ENCODE measurements at regions not wholly inside any gene's neighbourhood (a gene's known extent, or its start where the extent isn't known, plus 50 kb on each side); places are given as distances from the start of the nearest gene placed in this dataset.

GRCh38 chr6:47106216-47106615, 64.1 kb upstream of the ADGRF1 start:
- intact Hi-C loops (cut with micrococcal nuclease) (no loop called here), dilution Hi-C loops (cut with MboI; ENCODE audit: extremely low pct_ligation_motif_present, low sequenced_read_pairs) (no loop called here)
- no TSS peak for BruUV-seq (replicated peaks)
- Histone ChIP-seq H3K27ac (ENCODE audit: insufficient read depth, low read depth, low read length) (no peak overlapping the region), H3K9me1 (replicated peaks; ENCODE audit: control insufficient read depth, extremely low read depth, insufficient read depth, low read length) (no peaks in the 10 kb centered on the region), H2AFZ (ENCODE audit: low read depth, low read length) (no peak overlapping the region), H3K27me3 (ENCODE audit: control insufficient read depth in 2 of 2, insufficient read depth in 2 of 2, low read length in 2 of 2) (peaks cover 0 to 9% of the 10 kb centered on the region in 2 experiments), H3K4me2 (ENCODE audit: insufficient read depth, low read length) (no peak overlapping the region), H3K4me1 (ENCODE audit: control insufficient read depth, extremely low read depth, insufficient read depth, low read length) (no peaks in the 10 kb centered on the region), H3K4me3 (replicated peaks in 1 of 3; ENCODE audit: insufficient read depth in 1 of 3, low read depth in 1 of 3, low read length in 3 of 3) (no peak overlapping the region), H3K36me3 (ENCODE audit: control insufficient read depth in 2 of 2, extremely low read depth in 1 of 2, insufficient read depth in 2 of 2, low read length in 2 of 2) (no peaks in the 10 kb centered on the region), H3K9me3 (replicated peaks; ENCODE audit: control insufficient read depth, insufficient read depth, low read length) (no peaks in the 10 kb centered on the region), H3K79me2 (ENCODE audit: control insufficient read depth, insufficient read depth, low read length) (no peaks in the 10 kb centered on the region), H3K9ac (replicated peaks; ENCODE audit: extremely low read depth, insufficient read depth, low read length) (no peak overlapping the region), H4K20me1 (replicated peaks; ENCODE audit: control insufficient read depth, extremely low read depth, insufficient read depth, low read length) (no peaks in the 10 kb centered on the region)
- no peak for TF ChIP-seq CTCF (IDR thresholded peaks at IDR 0.05; ENCODE audit: extremely low read depth in 1 of 2, insufficient read depth in 1 of 2, low read depth in 1 of 2, low read length in 2 of 2)
- TF ChIP-seq EZH2 (IDR thresholded peaks at IDR 0.05; ENCODE audit: borderline replicate concordance, low read depth, low read length, severe bottlenecking) = no peak
- no peak for TF ChIP-seq JUN (IDR thresholded peaks at IDR 0.05; ENCODE audit: borderline replicate concordance, insufficient read depth, insufficient read length, low read depth)
- TF ChIP-seq MAX (IDR thresholded peaks at IDR 0.05; ENCODE audit: insufficient read depth, insufficient read length) = no peak
- TF ChIP-seq POLR2A (IDR thresholded peaks at IDR 0.05; ENCODE audit: low read depth, low read length) = no peak
- TF ChIP-seq MYC (IDR thresholded peaks at IDR 0.05; ENCODE audit: low read depth, low read length) = no peak
- ChIA-PET CTCF (interaction anchor here (1.2 to 2.0 kb wide), 3 partner anchors 9 to 13 kb away, joined by 4 to 7 read pairs (median 4); no protein-coding TSS in a partner anchor), POLR2A (no interaction called here)
- FAIRE-seq (no peak), DNase-seq (ENCODE audit: low read depth, low spot score) (no peak)
